ENCODE measurements at regions not wholly inside any gene's neighbourhood (a gene's known extent, or its start where the extent isn't known, plus 50 kb on each side); places are given as distances from the start of the nearest gene placed in this dataset.
A peak's percentile ranks its signal among the peaks of the same experiment; 100 is the strongest.

DNA sequence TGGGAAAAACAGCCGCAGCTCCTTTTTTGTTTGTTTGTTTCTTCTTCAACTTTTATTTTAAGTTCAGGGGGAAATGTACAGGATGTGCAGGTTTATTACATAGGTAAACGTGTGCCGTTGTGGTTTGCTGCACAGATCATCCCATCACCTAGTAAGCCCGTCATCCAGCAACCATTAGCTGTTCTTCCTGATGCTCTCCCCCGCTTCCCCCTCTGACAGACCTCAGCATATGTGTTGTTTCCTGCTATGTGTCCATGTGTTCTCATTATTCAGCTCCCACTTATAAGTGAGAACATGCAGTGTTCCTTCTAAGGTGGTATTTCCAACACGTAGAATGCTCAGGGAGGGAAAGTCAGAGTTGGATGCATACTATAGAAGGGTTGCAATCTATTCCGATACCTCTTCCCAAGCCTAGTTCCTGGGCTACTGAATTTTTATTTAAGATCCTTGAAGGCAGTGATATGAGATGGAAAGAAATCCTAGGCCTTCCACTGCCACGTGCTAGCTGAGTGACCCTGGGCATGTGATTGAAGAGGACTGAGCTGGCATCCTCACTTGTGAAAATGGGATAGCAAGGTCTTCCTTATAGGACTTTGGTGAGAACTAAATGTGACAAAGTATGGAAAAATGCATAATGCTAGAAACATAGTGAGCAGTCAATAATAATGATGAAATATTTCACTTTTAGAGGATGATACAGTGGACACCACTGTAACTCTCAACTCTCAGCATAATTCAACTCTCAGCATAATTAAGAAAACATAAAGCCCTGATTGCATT, 278.5 kb downstream of the REEP3 start:
- no peak for DNase-seq (ENCODE audit: low spot score)
- H3K27me3 Mint-ChIP-seq (ENCODE audit: insufficient read depth, low read depth): no peaks in the 10 kb centered on the region
- no peak overlapping the region for H3K9ac ChIP-seq
- H3K27me3 ChIP-seq: no peaks in the 10 kb centered on the region
- no peak overlapping the region for H3K27ac ChIP-seq
- no peaks in the 10 kb centered on the region for H4K20me1 ChIP-seq (ENCODE audit: low read depth)
- H3K4me1 Mint-ChIP-seq: peaks cover 8% of the 10 kb centered on the region
- no peaks in the 10 kb centered on the region for H3K79me2 ChIP-seq (ENCODE audit: low read depth)
- peak overlapping the region; percentile 81 for H2AFZ ChIP-seq (replicated peaks)
- H3K36me3 Mint-ChIP-seq: no peaks in the 10 kb centered on the region
- no peak overlapping the region for H3K4me3 Mint-ChIP-seq
- H3K4me3 ChIP-seq: no peak overlapping the region
- TF ChIP-seq EZH2phosphoT487 (IDR thresholded peaks at IDR 0.05) (no peak), EZH2 (IDR thresholded peaks at IDR 0.05) (no peak)
- TF ChIP-seq, protein P1, sequence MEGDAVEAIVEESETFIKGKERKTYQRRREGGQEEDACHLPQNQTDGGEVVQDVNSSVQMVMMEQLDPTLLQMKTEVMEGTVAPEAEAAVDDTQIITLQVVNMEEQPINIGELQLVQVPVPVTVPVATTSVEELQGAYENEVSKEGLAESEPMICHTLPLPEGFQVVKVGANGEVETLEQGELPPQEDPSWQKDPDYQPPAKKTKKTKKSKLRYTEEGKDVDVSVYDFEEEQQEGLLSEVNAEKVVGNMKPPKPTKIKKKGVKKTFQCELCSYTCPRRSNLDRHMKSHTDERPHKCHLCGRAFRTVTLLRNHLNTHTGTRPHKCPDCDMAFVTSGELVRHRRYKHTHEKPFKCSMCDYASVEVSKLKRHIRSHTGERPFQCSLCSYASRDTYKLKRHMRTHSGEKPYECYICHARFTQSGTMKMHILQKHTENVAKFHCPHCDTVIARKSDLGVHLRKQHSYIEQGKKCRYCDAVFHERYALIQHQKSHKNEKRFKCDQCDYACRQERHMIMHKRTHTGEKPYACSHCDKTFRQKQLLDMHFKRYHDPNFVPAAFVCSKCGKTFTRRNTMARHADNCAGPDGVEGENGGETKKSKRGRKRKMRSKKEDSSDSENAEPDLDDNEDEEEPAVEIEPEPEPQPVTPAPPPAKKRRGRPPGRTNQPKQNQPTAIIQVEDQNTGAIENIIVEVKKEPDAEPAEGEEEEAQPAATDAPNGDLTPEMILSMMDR (IDR thresholded peaks at IDR 0.05): no peak
- H3K36me3 ChIP-seq: no peaks in the 10 kb centered on the region
- no peaks in the 10 kb centered on the region for H3K4me1 ChIP-seq
- no peaks in the 10 kb centered on the region for H3K9me3 Mint-ChIP-seq
- H3K4me2 ChIP-seq: no peak overlapping the region
- H3K27ac Mint-ChIP-seq: no peak overlapping the region
- H3F3A ChIP-seq (ENCODE audit: low read depth): no peaks in the 10 kb centered on the region
- no peaks in the 10 kb centered on the region for H3K9me3 ChIP-seq (ENCODE audit: low read depth)

DNA sequence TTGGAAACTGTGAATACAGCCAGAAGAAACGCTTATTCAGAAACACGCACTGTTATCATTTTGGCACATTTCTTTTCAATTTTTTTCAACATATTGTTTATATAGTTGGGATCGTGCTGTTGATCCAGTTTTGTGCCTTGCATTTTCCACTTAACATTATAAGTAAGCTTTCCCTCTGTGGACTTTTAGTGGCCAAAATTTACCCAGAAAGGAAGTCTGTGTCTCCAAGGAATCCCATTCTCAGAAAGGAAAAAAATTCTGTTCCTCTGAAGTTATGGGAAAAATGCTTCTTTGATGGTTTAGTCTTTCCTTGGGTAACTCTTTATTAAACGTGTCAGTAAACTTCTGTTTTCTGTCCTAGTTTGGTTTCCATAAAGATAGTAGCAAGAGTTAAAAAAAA, 280.0 kb downstream of the REEP3 start:
- H3K27ac ChIP-seq: no peak overlapping the region
- no peaks in the 10 kb centered on the region for H3F3A ChIP-seq (ENCODE audit: low read depth)
- H4K20me1 ChIP-seq (ENCODE audit: low read depth): no peaks in the 10 kb centered on the region
- TF ChIP-seq, protein P1 (IDR thresholded peaks at IDR 0.05): no peak
- TF ChIP-seq EZH2 (IDR thresholded peaks at IDR 0.05): no peak
- TF ChIP-seq EZH2phosphoT487 (IDR thresholded peaks at IDR 0.05): no peak
- no peak overlapping the region for H2AFZ ChIP-seq (replicated peaks)
- H3K36me3 Mint-ChIP-seq: no peaks in the 10 kb centered on the region
- no peak for DNase-seq (ENCODE audit: low spot score)
- no peak overlapping the region for H3K4me2 ChIP-seq
- peaks cover 4% of the 10 kb centered on the region for H3K9me3 Mint-ChIP-seq
- H3K4me3 Mint-ChIP-seq: no peak overlapping the region
- H3K27ac Mint-ChIP-seq: no peak overlapping the region
- H3K36me3 ChIP-seq: no peaks in the 10 kb centered on the region
- H3K9ac ChIP-seq: no peak overlapping the region
- peaks cover 4% of the 10 kb centered on the region for H3K9me3 ChIP-seq (ENCODE audit: low read depth)
- no peaks in the 10 kb centered on the region for H3K27me3 ChIP-seq
- no peaks in the 10 kb centered on the region for H3K27me3 Mint-ChIP-seq (ENCODE audit: insufficient read depth, low read depth)
- H3K4me3 ChIP-seq: no peak overlapping the region
- H3K79me2 ChIP-seq (ENCODE audit: low read depth): no peaks in the 10 kb centered on the region
- H3K4me1 Mint-ChIP-seq: peaks cover 8% of the 10 kb centered on the region
- H3K4me1 ChIP-seq: no peaks in the 10 kb centered on the region

DNA sequence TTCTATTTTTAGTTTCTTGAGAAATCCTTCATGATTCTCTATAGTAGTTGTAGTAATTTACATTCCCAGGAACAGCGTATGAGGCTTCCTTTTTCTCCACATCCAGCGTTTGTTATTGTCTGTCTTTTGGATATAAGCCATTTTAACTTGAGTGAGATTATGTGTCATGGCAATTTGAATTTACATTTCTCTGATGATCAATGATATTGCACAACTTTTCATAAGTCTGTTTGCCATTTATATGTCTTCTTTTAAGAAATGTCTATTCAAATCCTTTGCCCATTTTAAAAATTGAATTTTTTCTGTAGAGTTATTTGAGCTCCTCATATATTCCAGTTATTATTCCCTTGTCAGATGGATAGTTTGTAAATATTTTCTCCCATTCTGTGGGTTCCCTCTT, 285.1 kb downstream of the REEP3 start:
- no peaks in the 10 kb centered on the region for H4K20me1 ChIP-seq (ENCODE audit: low read depth)
- no peak overlapping the region for H3K27ac Mint-ChIP-seq
- TF ChIP-seq, protein P1 (IDR thresholded peaks at IDR 0.05): no peak
- TF ChIP-seq EZH2phosphoT487 (IDR thresholded peaks at IDR 0.05) (no peak), EZH2 (IDR thresholded peaks at IDR 0.05) (no peak)
- H3K27me3 Mint-ChIP-seq (ENCODE audit: insufficient read depth, low read depth): no peaks in the 10 kb centered on the region
- no peaks in the 10 kb centered on the region for H3K27me3 ChIP-seq
- no peak overlapping the region for H3K9ac ChIP-seq
- H3K79me2 ChIP-seq (ENCODE audit: low read depth): no peaks in the 10 kb centered on the region
- H3K27ac ChIP-seq: no peak overlapping the region
- peaks cover 3% of the 10 kb centered on the region for H3K36me3 Mint-ChIP-seq
- H3K4me2 ChIP-seq: no peak overlapping the region
- DNase-seq (ENCODE audit: low spot score): no peak
- H3K4me3 ChIP-seq: no peak overlapping the region
- no peaks in the 10 kb centered on the region for H3F3A ChIP-seq (ENCODE audit: low read depth)
- no peaks in the 10 kb centered on the region for H3K4me1 Mint-ChIP-seq
- no peaks in the 10 kb centered on the region for H3K36me3 ChIP-seq
- peaks cover 27% of the 10 kb centered on the region for H3K9me3 Mint-ChIP-seq
- H2AFZ ChIP-seq (replicated peaks): no peak overlapping the region
- H3K4me1 ChIP-seq: no peaks in the 10 kb centered on the region
- H3K4me3 Mint-ChIP-seq: no peak overlapping the region
- H3K9me3 ChIP-seq (ENCODE audit: low read depth): peaks cover 10% of the 10 kb centered on the region

Data from neural progenitor cell (in vitro differentiated cells).